GM23338 (cell line): ENCODE measurements at regions not wholly inside any gene's neighbourhood (a gene's known extent, or its start where the extent isn't known, plus 50 kb on each side); places are given as distances from the start of the nearest gene placed in this dataset.

Source experiments
- ATAC-seq: fragments of 200-7000 bp; cut with Tn5 transposase; 3 replicates; pipeline ENCODE4 v1.9.1; 2020
- DNase-seq: peaks from one replicate; pipeline ENCODE4 v3.0.0-alpha.2; 2015; ENCODE audit warnings: low spot score
- H2AFZ ChIP-seq: fragments of 200-600 bp; sonication (generic); 2 replicates; pipeline ENCODE4 v1.8.0; 2016; ENCODE audit warnings: antibody characterized with exemption, mild to moderate bottlenecking, moderate library complexity
- H3F3A ChIP-seq: fragments of 200-600 bp; sonication (generic); replicated peaks from 2 replicates; pipeline ENCODE4 v1.8.0; 2017; ENCODE audit warnings: antibody characterized with exemption, mixed run types, low read depth
- H3K27ac ChIP-seq: fragments of 200-600 bp; sonication (generic); 2 replicates; pipeline ENCODE4 v1.6.1; 2016; ENCODE audit warnings: low read depth
- H3K27me3 ChIP-seq: fragments of 200-600 bp; sonication (generic); 2 replicates; pipeline ENCODE4 v1.8.0; 2016; ENCODE audit warnings: mild to moderate bottlenecking, mixed run types, moderate library complexity; ENCODE audit not compliant: insufficient read depth
- H3K36me3 ChIP-seq: fragments of 200-600 bp; sonication (generic); 2 replicates; pipeline ENCODE4 v1.8.0; 2016; ENCODE audit warnings: mild to moderate bottlenecking; ENCODE audit not compliant: insufficient read depth
- H3K4me1 ChIP-seq: fragments of 200-600 bp; sonication (generic); 2 replicates; pipeline ENCODE4 v1.8.0; 2016; ENCODE audit warnings: mild to moderate bottlenecking, moderate library complexity; ENCODE audit not compliant: insufficient read depth
- H3K4me2 ChIP-seq: fragments of 200-600 bp; sonication (generic); 2 replicates; pipeline ENCODE4 v1.7.1; 2017; ENCODE audit warnings: mixed run types
- H3K4me3 ChIP-seq: fragments of 200-600 bp; sonication (generic); 2 replicates; pipeline ENCODE4 v1.6.1; 2016; ENCODE audit warnings: mixed run types
- H3K79me2 ChIP-seq: fragments of 200-600 bp; sonication (generic); replicated peaks from 2 replicates; pipeline ENCODE4 v1.8.0; 2017; ENCODE audit warnings: mild to moderate bottlenecking; ENCODE audit not compliant: insufficient read depth
- H3K9me2 ChIP-seq: fragments of 200-600 bp; sonication (generic); 2 replicates; pipeline ENCODE4 v1.8.0; 2017; ENCODE audit not compliant: insufficient read depth
- H4K20me1 ChIP-seq: fragments of 200-600 bp; sonication (generic); replicated peaks from 2 replicates; pipeline ENCODE4 v1.8.0; 2017; ENCODE audit warnings: mild to moderate bottlenecking; ENCODE audit not compliant: insufficient read depth
- H3K27ac Mint-ChIP-seq: 2 replicates; pipeline ENCODE4 v1.8.0; 2020; ENCODE audit warnings: inconsistent platforms, mild to moderate bottlenecking, moderate library complexity, mixed read lengths
- H3K27me3 Mint-ChIP-seq: 3 replicates; pipeline ENCODE4 v1.8.0; 2022; ENCODE audit warnings: low read depth, mild to moderate bottlenecking, moderate library complexity, mixed read lengths, inconsistent platforms; ENCODE audit not compliant: insufficient read depth, poor library complexity
- H3K36me3 Mint-ChIP-seq: 3 replicates; pipeline ENCODE4 v1.8.0; 2021; ENCODE audit warnings: low read depth, mild to moderate bottlenecking, inconsistent platforms, moderate library complexity, mixed read lengths
- H3K4me1 Mint-ChIP-seq: 3 replicates; pipeline ENCODE4 v1.8.0; 2020; ENCODE audit warnings: mild to moderate bottlenecking, inconsistent platforms, mixed read lengths
- H3K4me3 Mint-ChIP-seq: 3 replicates; pipeline ENCODE4 v1.8.0; 2021; ENCODE audit warnings: moderate library complexity, mild to moderate bottlenecking, inconsistent platforms, mixed read lengths
- H3K9me3 Mint-ChIP-seq: 3 replicates; pipeline ENCODE4 v1.8.0; 2020; ENCODE audit warnings: moderate library complexity, mild to moderate bottlenecking, inconsistent platforms, mixed read lengths
- CREB1 ChIP-seq: fragments of 250-450 bp; sonication (Bioruptor Pico); IDR thresholded peaks from 2 replicates; pipeline ENCODE4 v1.5.0; 2020; ENCODE audit warnings: low read depth, mild to moderate bottlenecking, moderate library complexity
- EZH2phosphoT487 ChIP-seq: fragments of 200-600 bp; sonication (generic); IDR thresholded peaks from one replicate; pipeline ENCODE4 v1.8.1; 2018; ENCODE audit warnings: antibody characterized with exemption; ENCODE audit not compliant: unreplicated experiment
- JUNB ChIP-seq: IDR thresholded peaks from one replicate; pipeline ENCODE4 v1.6.1; 2016; ENCODE audit warnings: antibody characterized with exemption; ENCODE audit not compliant: unreplicated experiment
- NANOG ChIP-seq: IDR thresholded peaks from 2 replicates; pipeline ENCODE4 v1.6.1; 2016; ENCODE audit warnings: antibody characterized with exemption, borderline replicate concordance
- POLR2AphosphoS5 ChIP-seq: IDR thresholded peaks from 2 replicates; pipeline ENCODE4 v1.6.1; 2016; ENCODE audit warnings: antibody characterized with exemption, low read depth
- ZNF114 ChIP-seq: fragments of 250-450 bp; sonication (Bioruptor Pico); IDR thresholded peaks from 2 replicates; pipeline ENCODE4 v1.5.0; 2020; ENCODE audit warnings: mild to moderate bottlenecking, moderate library complexity
- ZNF462 ChIP-seq: fragments of 250-450 bp; sonication (Bioruptor Pico); IDR thresholded peaks from 2 replicates; pipeline ENCODE4 v1.5.0; 2020; ENCODE audit warnings: mild to moderate bottlenecking, moderate library complexity

- H3K36me3 Mint-ChIP-seq, result no peaks in the 10 kb centered on the region
- DNase-seq (no peak), ATAC-seq (no peak)
- no peaks in the 10 kb centered on the region for H3K9me2 ChIP-seq
- H3K36me3 ChIP-seq, result no peaks in the 10 kb centered on the region
- no peak overlapping the region for H2AFZ ChIP-seq
- H3K4me1 ChIP-seq, result no peaks in the 10 kb centered on the region
- no peaks in the 10 kb centered on the region for H3K9me3 Mint-ChIP-seq
- H3F3A ChIP-seq, result no peaks in the 10 kb centered on the region
- H3K4me3 Mint-ChIP-seq, result no peak overlapping the region
- TF ChIP-seq NANOG, result no peak
- TF ChIP-seq POLR2AphosphoS5, result no peak
- TF ChIP-seq ZNF462 (CRISPR knock-in tag), result no peak
- no peaks in the 10 kb centered on the region for H3K27me3 Mint-ChIP-seq
- H3K27ac ChIP-seq, result no peak overlapping the region
- no peaks in the 10 kb centered on the region for H4K20me1 ChIP-seq
- no peaks in the 10 kb centered on the region for H3K27me3 ChIP-seq
- H3K27ac Mint-ChIP-seq, result no peak overlapping the region
- H3K4me3 ChIP-seq, result no peak overlapping the region
- no peaks in the 10 kb centered on the region for H3K79me2 ChIP-seq
- no peak overlapping the region for H3K4me2 ChIP-seq
- peaks cover 3% of the 10 kb centered on the region; the same call in 2 of the 3 replicates for H3K4me1 Mint-ChIP-seq
Observed at GRCh38 chr3:174767853-174768382, 91.2 kb upstream of the NAALADL2 start.

- no peak overlapping the region for H3K4me2 ChIP-seq
- no peaks in the 10 kb centered on the region for H3K9me3 Mint-ChIP-seq
- H3K36me3 Mint-ChIP-seq, result no peaks in the 10 kb centered on the region
- no peak overlapping the region for H3K27ac ChIP-seq
- H3K4me1 ChIP-seq, result no peaks in the 10 kb centered on the region
- H3F3A ChIP-seq, result no peaks in the 10 kb centered on the region
- no peaks in the 10 kb centered on the region for H3K27me3 Mint-ChIP-seq
- H3K27ac Mint-ChIP-seq, result no peak overlapping the region
- ATAC-seq, result no peak
- no peak overlapping the region for H2AFZ ChIP-seq
- H3K4me3 Mint-ChIP-seq, result no peak overlapping the region
- DNase-seq, result no peak
- H3K4me3 ChIP-seq, result no peak overlapping the region
- H3K9me2 ChIP-seq, result no peaks in the 10 kb centered on the region
- no peaks in the 10 kb centered on the region for H3K79me2 ChIP-seq
- H3K36me3 ChIP-seq, result no peaks in the 10 kb centered on the region
- peaks cover 6% of the 10 kb centered on the region; the same call in 2 of the 3 replicates for H3K4me1 Mint-ChIP-seq
- H4K20me1 ChIP-seq, result no peaks in the 10 kb centered on the region
- H3K27me3 ChIP-seq, result no peaks in the 10 kb centered on the region
- no peak for TF ChIP-seq CREB1 (CRISPR knock-in tag)
- TF ChIP-seq NANOG, result no peak
- no peak for TF ChIP-seq EZH2phosphoT487
- TF ChIP-seq JUNB, result no peak
- no peak for TF ChIP-seq ZNF462 (CRISPR knock-in tag)
- no peak for TF ChIP-seq POLR2AphosphoS5
- no peak for TF ChIP-seq ZNF114 (CRISPR knock-in tag)
Observed at GRCh38 chr3:174769171-174769570, 90.0 kb upstream of the NAALADL2 start.
